DMS 273 (cell line): ENCODE measurements at regions not wholly inside any gene's neighbourhood (a gene's known extent, or its start where the extent isn't known, plus 50 kb on each side); places are given as distances from the start of the nearest gene placed in this dataset.

ENCODE experiments used
- DNase-seq: peaks from one replicate; lab custom pipeline; 2025; ENCODE audit not compliant: unreplicated experiment; lab: John Stamatoyannopoulos, UW

- DNase-seq = no peak
Measured at GRCh38 chr10:62453274-62453673, 79.1 kb downstream of the ZNF365 start.

- DNase-seq = no peak
Measured at GRCh38 chr10:62454687-62455397, 80.7 kb downstream of the ZNF365 start.

GRCh38 chr10:62456611-62457101 lies 82.5 kb downstream of the ZNF365 start:
- no peak for DNase-seq

- DNase-seq = no peak
Measured at GRCh38 chr10:62457196-62457595, 83.0 kb downstream of the ZNF365 start.

GRCh38 chr10:62457598-62457997 lies 83.4 kb downstream of the ZNF365 start:
- no peak for DNase-seq

GRCh38 chr10:62459072-62459471 lies 84.9 kb downstream of the ZNF365 start:
- no peak for DNase-seq

GRCh38 chr10:62459500-62459899 lies 85.3 kb downstream of the ZNF365 start:
- no peak for DNase-seq

GRCh38 chr10:62460393-62460792 lies 86.2 kb downstream of the ZNF365 start:
- no peak for DNase-seq

GRCh38 chr10:62461120-62461519 lies 87.0 kb downstream of the ZNF365 start:
- no peak for DNase-seq

GRCh38 chr10:62462461-62462860 lies 88.3 kb downstream of the ZNF365 start:
- DNase-seq = no peak

GRCh38 chr10:62463364-62463763 lies 89.2 kb downstream of the ZNF365 start:
- no peak for DNase-seq

- DNase-seq = no peak
Measured at GRCh38 chr10:62464308-62464707, 90.1 kb downstream of the ZNF365 start.

- DNase-seq = no peak
Measured at GRCh38 chr10:62466590-62466989, 92.4 kb downstream of the ZNF365 start.

GRCh38 chr10:62467527-62467926 lies 93.4 kb downstream of the ZNF365 start:
- no peak for DNase-seq

GRCh38 chr10:62471711-62472110 lies 97.5 kb downstream of the ZNF365 start:
- no peak for DNase-seq

- no peak for DNase-seq
Measured at GRCh38 chr10:62473241-62473640, 99.1 kb downstream of the ZNF365 start.

GRCh38 chr10:62475551-62475950 lies 101.4 kb downstream of the ZNF365 start:
- no peak for DNase-seq

GRCh38 chr10:62479523-62479922 lies 105.4 kb downstream of the ZNF365 start:
- no peak for DNase-seq

GRCh38 chr10:62480196-62480595 lies 106.0 kb downstream of the ZNF365 start:
- DNase-seq = no peak

- no peak for DNase-seq
Measured at GRCh38 chr10:62482581-62482980, 108.4 kb downstream of the ZNF365 start.

GRCh38 chr10:62491597-62491996 lies 117.4 kb downstream of the ZNF365 start:
- no peak for DNase-seq

- peak; percentile 36 for DNase-seq
Measured at GRCh38 chr10:62492012-62492869, 118.1 kb downstream of the ZNF365 start.
